Osteoblast (primary cell): ENCODE measurements at regions not wholly inside any gene's neighbourhood (a gene's known extent, or its start where the extent isn't known, plus 50 kb on each side); places are given as distances from the start of the nearest gene placed in this dataset.

Experiments used
- DNase-seq: peaks from one replicate; pipeline ENCODE4 v3.0.0; 2011; ENCODE audit warnings: low spot score, mixed read lengths; ENCODE audit not compliant: insufficient read length; ENCODE audit errors: missing footprints
- H2AFZ ChIP-seq: 2 replicates; pipeline ENCODE4 v1.6.0; 2011; ENCODE audit warnings: mild to moderate bottlenecking, low read length
- H3K27ac ChIP-seq: 2 replicates; pipeline ENCODE4 v1.5.1; 2011; ENCODE audit warnings: mild to moderate bottlenecking, low read depth, low read length, moderate library complexity
- H3K27me3 ChIP-seq: 2 replicates; pipeline ENCODE4 v1.6.0; 2012; ENCODE audit warnings: mild to moderate bottlenecking, control low read depth, inconsistent platforms, low read length, moderate library complexity; ENCODE audit not compliant: insufficient read depth
- H3K36me3 ChIP-seq: 2 replicates; pipeline ENCODE4 v1.5.1; 2011; ENCODE audit warnings: mild to moderate bottlenecking, low read length, control low read depth, moderate library complexity; ENCODE audit not compliant: insufficient read depth
- H3K4me1 ChIP-seq: 2 replicates; pipeline ENCODE4 v1.5.1; 2011; ENCODE audit warnings: mild to moderate bottlenecking, low read length, control low read depth, moderate library complexity; ENCODE audit not compliant: insufficient read depth
- H3K4me2 ChIP-seq: 2 replicates; pipeline ENCODE4 v1.6.0; 2011; ENCODE audit warnings: mild to moderate bottlenecking, low read length; ENCODE audit not compliant: insufficient read depth
- H3K4me3 ChIP-seq: fragments of 200-600 bp; sonication (generic); 3 replicates; pipeline ENCODE4 v1.5.1; 2012; ENCODE audit warnings: mild to moderate bottlenecking, low read length, inconsistent platforms; ENCODE audit not compliant: insufficient read depth
- H3K79me2 ChIP-seq: 2 replicates; pipeline ENCODE4 v1.6.0; 2012; ENCODE audit warnings: mild to moderate bottlenecking, low read length, control low read depth, inconsistent platforms; ENCODE audit not compliant: insufficient read depth
- H3K9me3 ChIP-seq: 2 replicates; pipeline ENCODE4 v1.5.1; 2011; ENCODE audit warnings: low read depth, low read length, control low read depth
- H4K20me1 ChIP-seq: 2 replicates; pipeline ENCODE4 v1.6.0; 2012; ENCODE audit warnings: mild to moderate bottlenecking, low read length, control low read depth; ENCODE audit not compliant: insufficient read depth
- TF ChIP-seq, protein P1 (sequence below): IDR thresholded peaks from 2 replicates; pipeline ENCODE4 v1.5.1; 2011; ENCODE audit warnings: mild to moderate bottlenecking, low read depth, low read length, moderate library complexity; ENCODE audit errors: extremely low read depth

DNA sequence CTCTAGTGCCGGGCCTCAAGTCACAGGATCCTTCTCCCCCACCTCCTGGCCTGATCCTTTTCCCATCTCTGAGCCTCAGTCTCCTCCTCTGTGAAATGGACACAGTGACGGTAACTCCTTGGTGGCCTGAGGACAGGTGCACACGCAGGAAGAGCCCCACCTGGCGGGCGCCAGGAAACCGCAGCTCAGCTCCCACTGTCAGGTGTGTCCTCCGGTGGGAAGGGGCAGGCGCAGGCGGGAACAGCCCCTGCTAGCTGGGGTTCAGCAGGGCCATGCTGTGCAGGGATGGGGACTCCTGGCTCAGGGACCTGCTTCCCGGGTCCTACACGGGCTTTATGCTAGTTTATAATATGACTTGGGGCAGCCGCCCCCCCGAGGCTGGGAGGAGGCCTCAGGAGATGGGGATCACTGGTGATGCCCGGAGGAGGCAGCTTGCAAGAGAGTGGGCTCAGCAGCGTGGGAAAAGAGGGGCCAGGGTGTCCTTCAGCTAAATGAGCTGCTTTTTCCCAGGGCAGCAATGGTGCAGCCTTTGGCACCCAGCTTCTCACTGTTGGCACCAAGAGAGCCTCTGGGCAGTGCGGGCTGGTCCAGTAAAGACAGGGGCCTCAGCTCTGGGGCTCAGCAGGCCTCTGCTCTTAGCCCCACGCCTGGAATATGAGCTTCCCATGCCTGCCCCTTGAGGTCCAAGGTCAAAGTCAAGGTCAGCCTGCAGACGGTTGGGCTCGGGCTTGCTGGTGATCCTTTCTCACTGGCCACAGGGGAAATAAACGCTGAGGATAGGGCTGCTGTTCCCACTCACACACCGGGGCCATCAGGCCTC, 68.0 kb upstream of the FAM20C start:
- H3K4me1 ChIP-seq: peaks cover 2% of the 10 kb centered on the region
- H3K27me3 ChIP-seq: no peaks in the 10 kb centered on the region
- no peaks in the 10 kb centered on the region for H3K9me3 ChIP-seq
- no peak for DNase-seq
- H4K20me1 ChIP-seq: no peaks in the 10 kb centered on the region
- no peak overlapping the region for H3K4me3 ChIP-seq
- no peaks in the 10 kb centered on the region for H3K36me3 ChIP-seq
- TF ChIP-seq, protein P1, sequence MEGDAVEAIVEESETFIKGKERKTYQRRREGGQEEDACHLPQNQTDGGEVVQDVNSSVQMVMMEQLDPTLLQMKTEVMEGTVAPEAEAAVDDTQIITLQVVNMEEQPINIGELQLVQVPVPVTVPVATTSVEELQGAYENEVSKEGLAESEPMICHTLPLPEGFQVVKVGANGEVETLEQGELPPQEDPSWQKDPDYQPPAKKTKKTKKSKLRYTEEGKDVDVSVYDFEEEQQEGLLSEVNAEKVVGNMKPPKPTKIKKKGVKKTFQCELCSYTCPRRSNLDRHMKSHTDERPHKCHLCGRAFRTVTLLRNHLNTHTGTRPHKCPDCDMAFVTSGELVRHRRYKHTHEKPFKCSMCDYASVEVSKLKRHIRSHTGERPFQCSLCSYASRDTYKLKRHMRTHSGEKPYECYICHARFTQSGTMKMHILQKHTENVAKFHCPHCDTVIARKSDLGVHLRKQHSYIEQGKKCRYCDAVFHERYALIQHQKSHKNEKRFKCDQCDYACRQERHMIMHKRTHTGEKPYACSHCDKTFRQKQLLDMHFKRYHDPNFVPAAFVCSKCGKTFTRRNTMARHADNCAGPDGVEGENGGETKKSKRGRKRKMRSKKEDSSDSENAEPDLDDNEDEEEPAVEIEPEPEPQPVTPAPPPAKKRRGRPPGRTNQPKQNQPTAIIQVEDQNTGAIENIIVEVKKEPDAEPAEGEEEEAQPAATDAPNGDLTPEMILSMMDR: no peak
- H3K79me2 ChIP-seq: no peaks in the 10 kb centered on the region
- H3K4me2 ChIP-seq: no peak overlapping the region
- H3K27ac ChIP-seq: no peak overlapping the region
- no peak overlapping the region for H2AFZ ChIP-seq

DNA sequence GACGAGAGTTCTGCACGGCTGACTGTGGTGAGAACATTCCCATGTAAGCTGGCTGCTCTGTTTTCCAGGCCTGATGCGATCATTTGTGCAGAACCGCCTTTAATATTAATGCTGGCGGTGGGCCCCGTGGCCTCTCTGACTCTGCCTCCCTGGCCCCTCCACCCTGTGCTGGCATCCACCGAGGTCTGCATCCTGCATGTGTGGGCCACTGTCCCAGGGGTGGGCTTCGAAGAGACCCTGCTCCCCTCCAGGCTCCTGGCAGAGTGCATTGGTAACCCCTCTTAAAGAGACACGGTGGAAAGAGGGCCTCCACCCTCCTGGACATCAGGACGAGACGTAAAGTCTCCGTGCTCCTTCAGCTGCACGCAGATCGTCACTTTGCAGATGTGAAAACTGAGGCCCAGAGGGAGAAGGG, 67.3 kb upstream of the FAM20C start:
- no peak overlapping the region for H3K27ac ChIP-seq
- TF ChIP-seq, protein P1: no peak
- no peaks in the 10 kb centered on the region for H3K36me3 ChIP-seq
- H3K79me2 ChIP-seq: no peaks in the 10 kb centered on the region
- H3K9me3 ChIP-seq: no peaks in the 10 kb centered on the region
- no peak overlapping the region for H3K4me3 ChIP-seq
- H2AFZ ChIP-seq: no peak overlapping the region
- H3K4me1 ChIP-seq: peaks cover 9% of the 10 kb centered on the region
- H3K27me3 ChIP-seq: no peaks in the 10 kb centered on the region
- H4K20me1 ChIP-seq: no peaks in the 10 kb centered on the region
- no peak overlapping the region for H3K4me2 ChIP-seq
- no peak for DNase-seq

DNA sequence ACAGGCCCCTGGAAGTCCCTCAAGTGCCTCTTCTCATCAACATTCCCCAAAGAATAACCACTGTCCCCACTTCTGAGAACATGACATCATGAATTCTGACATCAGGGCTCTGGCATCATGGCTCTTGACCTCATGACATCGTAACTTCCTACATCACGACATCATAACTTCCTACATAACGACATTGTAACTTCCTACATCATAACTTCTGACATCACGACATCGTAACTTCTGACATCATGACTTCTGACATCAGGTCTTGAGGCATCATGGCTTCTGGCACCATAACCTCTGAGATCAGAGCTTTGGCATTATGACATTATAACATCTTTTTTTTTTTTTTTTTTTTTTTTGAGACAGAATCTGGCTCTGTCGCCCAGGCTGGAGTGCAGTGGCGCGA, 66.7 kb upstream of the FAM20C start:
- H3K9me3 ChIP-seq: no peaks in the 10 kb centered on the region
- no peaks in the 10 kb centered on the region for H3K36me3 ChIP-seq
- H3K27me3 ChIP-seq: no peaks in the 10 kb centered on the region
- no peak overlapping the region for H3K4me3 ChIP-seq
- H3K4me1 ChIP-seq: peaks cover 12% of the 10 kb centered on the region
- no peak for DNase-seq
- no peaks in the 10 kb centered on the region for H4K20me1 ChIP-seq
- no peak overlapping the region for H3K27ac ChIP-seq
- no peaks in the 10 kb centered on the region for H3K79me2 ChIP-seq
- TF ChIP-seq, protein P1: no peak
- no peak overlapping the region for H2AFZ ChIP-seq
- H3K4me2 ChIP-seq: no peak overlapping the region

DNA sequence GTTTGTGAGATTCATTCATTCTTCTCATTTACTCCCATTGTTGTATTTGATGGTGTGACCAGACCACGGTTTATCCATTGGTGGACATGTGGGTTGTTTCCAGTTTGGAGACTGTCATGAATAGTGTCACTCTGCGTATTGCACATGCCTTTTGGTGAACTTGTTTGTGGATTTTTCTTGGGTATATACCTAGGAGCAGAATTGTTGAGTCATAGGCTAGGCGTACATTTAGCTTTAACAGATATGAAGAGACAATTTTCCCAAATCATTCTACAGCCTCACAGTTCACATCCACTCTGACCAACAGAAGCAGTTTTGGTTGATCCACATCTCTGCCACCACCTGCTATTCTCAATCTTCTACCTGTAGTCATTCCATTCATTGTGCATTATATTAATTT, 66.0 kb upstream of the FAM20C start:
- H3K79me2 ChIP-seq: no peaks in the 10 kb centered on the region
- no peak overlapping the region for H3K27ac ChIP-seq
- no peaks in the 10 kb centered on the region for H4K20me1 ChIP-seq
- H2AFZ ChIP-seq: no peak overlapping the region
- no peaks in the 10 kb centered on the region for H3K9me3 ChIP-seq
- no peaks in the 10 kb centered on the region for H3K27me3 ChIP-seq
- no peak for DNase-seq
- peaks cover 12% of the 10 kb centered on the region for H3K4me1 ChIP-seq
- H3K4me2 ChIP-seq: no peak overlapping the region
- H3K36me3 ChIP-seq: no peaks in the 10 kb centered on the region
- TF ChIP-seq, protein P1: no peak
- no peak overlapping the region for H3K4me3 ChIP-seq
